ENCODE measurements at regions not wholly inside any gene's neighbourhood (a gene's known extent, or its start where the extent isn't known, plus 50 kb on each side); places are given as distances from the start of the nearest gene placed in this dataset.

- TF ChIP-seq TCF7L2 (IDR thresholded peaks at IDR 0.05; ENCODE audit: borderline replicate concordance, extremely low read depth, insufficient read depth, insufficient read length) = no peak
Measured at GRCh38 chr22:44548981-44549380, 50.9 kb upstream of the RTL6 start (continued).
